Thoracic aorta (tissue), 2 donors: ENCODE measurements at regions not wholly inside any gene's neighbourhood (a gene's known extent, or its start where the extent isn't known, plus 50 kb on each side); places are given as distances from the start of the nearest gene placed in this dataset.

Experiments
- ATAC-seq: fragments of 150-250 bp; one replicate; pipeline ENCODE4 v1.8.0; 2017; ENCODE audit warnings: low read depth; ENCODE audit not compliant: insufficient number of reproducible peaks, low FRiP score
- DNase-seq: peaks from one replicate; pipeline ENCODE4 v3.0.0-alpha.2; 2020; ENCODE audit warnings: low spot score
- H3K27ac ChIP-seq, 2 donors: fragments of 200-600 bp; sonication (generic); 1 replicate in 1 of 2; 2 replicates in 1 of 2; pipeline ENCODE4 v1.5.1; 2016; ENCODE audit warnings: mild to moderate bottlenecking in 2 of 2, moderate library complexity in 2 of 2
- H3K27me3 ChIP-seq: fragments of 200-600 bp; sonication (generic); replicated peaks from 2 replicates; pipeline ENCODE4 v1.6.0; 2016; ENCODE audit warnings: mild to moderate bottlenecking; ENCODE audit not compliant: insufficient read depth
- H3K36me3 ChIP-seq: fragments of 200-600 bp; sonication (generic); one replicate; pipeline ENCODE4 v1.5.1; 2016
- H3K4me1 ChIP-seq, 2 donors: fragments of 200-600 bp; sonication (generic); 1 replicate in 1 of 2; 2 replicates in 1 of 2; pipeline versions ENCODE4 v1.5.1 to v1.6.0; 2016; ENCODE audit warnings: low read depth in 2 of 2, mild to moderate bottlenecking in 1 of 2; ENCODE audit not compliant: control insufficient read depth in 1 of 2
- H3K4me3 ChIP-seq: fragments of 200-600 bp; sonication (generic); 2 replicates; pipeline ENCODE4 v1.5.1; 2016; ENCODE audit warnings: mild to moderate bottlenecking
- H3K9me3 ChIP-seq: fragments of 200-600 bp; sonication (generic); 2 replicates; pipeline ENCODE4 v1.5.1; 2016
- CTCF ChIP-seq: fragments of 200-600 bp; sonication (generic); IDR thresholded peaks from one replicate; pipeline ENCODE4 v1.5.1; 2019; ENCODE audit warnings: antibody characterized with exemption

- H3K27me3 ChIP-seq, result no peaks in the 10 kb centered on the region
- DNase-seq (no peak), ATAC-seq (no peak)
- no peaks in the 10 kb centered on the region for H3K36me3 ChIP-seq
- TF ChIP-seq CTCF, result no peak
- no peaks in the 10 kb centered on the region for H3K4me1 ChIP-seq
- no peak overlapping the region for H3K27ac ChIP-seq
- H3K9me3 ChIP-seq, result peaks cover 10% of the 10 kb centered on the region
- H3K4me3 ChIP-seq, result no peak overlapping the region
Measured at GRCh38 chr9:135310134-135310533, 169.4 kb upstream of the PPP1R26 start.

- Histone ChIP-seq H3K4me3 (no peak overlapping the region), H3K9me3 (peaks cover 10% of the 10 kb centered on the region), H3K27ac (no peak overlapping the region), H3K27me3 (no peaks in the 10 kb centered on the region), H3K4me1 (no peaks in the 10 kb centered on the region), H3K36me3 (no peaks in the 10 kb centered on the region)
- DNase-seq (no peak), ATAC-seq (no peak)
- no peak for TF ChIP-seq CTCF
Measured at GRCh38 chr9:135315572-135315971, 164.0 kb upstream of the PPP1R26 start.

DNA sequence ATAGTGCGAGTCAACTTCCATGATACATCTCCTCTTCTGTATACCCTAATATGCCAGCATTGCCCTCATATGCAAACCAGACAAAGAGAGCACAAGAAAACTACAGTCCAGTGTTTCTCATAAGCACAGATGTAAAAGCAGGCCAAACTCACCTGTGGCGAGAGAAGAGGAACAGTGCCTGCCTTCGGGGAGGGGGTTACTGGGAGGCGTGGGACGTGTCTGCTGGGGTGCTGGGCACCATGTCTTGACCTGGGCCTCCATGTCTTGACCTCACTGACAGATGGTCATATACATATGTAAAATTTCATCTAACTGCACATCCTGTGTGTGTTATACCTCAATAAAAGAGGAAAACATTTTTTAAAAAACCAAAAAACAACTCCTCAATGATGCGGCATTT is 159.3 kb upstream of the PPP1R26 start:
- no peaks in the 10 kb centered on the region for H3K4me1 ChIP-seq
- H3K36me3 ChIP-seq, result no peaks in the 10 kb centered on the region
- no peaks in the 10 kb centered on the region for H3K9me3 ChIP-seq
- ATAC-seq (no peak), DNase-seq (no peak)
- no peaks in the 10 kb centered on the region for H3K27me3 ChIP-seq
- TF ChIP-seq CTCF, result no peak
- no peak overlapping the region for H3K27ac ChIP-seq
- no peak overlapping the region for H3K4me3 ChIP-seq

DNA sequence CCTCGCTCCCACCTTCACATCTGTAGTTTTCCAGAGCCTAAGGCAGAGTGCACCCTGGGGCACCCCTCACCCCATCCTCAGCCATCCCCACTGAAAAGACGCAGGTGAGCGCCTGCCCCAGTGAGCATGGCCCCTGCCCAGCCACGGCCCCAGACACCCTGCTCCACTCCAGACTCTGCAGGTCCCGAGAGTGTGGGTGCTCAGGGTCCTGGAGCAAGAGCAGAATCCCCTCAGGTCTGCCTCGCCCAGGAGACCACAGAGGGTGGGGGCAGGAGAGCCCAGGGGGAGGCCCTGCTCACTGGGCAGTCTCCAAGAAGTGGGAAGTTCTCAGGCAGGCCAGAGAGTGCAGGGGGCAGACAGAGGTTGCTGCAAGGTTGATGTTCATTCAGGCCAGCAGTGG is 158.6 kb upstream of the PPP1R26 start:
- H3K9me3 ChIP-seq, result no peaks in the 10 kb centered on the region
- H3K36me3 ChIP-seq, result no peaks in the 10 kb centered on the region
- H3K27ac ChIP-seq, result no peak overlapping the region
- TF ChIP-seq CTCF, result no peak
- H3K27me3 ChIP-seq, result no peaks in the 10 kb centered on the region
- ATAC-seq (no peak), DNase-seq (no peak)
- H3K4me1 ChIP-seq, result no peaks in the 10 kb centered on the region
- no peak overlapping the region for H3K4me3 ChIP-seq

DNA sequence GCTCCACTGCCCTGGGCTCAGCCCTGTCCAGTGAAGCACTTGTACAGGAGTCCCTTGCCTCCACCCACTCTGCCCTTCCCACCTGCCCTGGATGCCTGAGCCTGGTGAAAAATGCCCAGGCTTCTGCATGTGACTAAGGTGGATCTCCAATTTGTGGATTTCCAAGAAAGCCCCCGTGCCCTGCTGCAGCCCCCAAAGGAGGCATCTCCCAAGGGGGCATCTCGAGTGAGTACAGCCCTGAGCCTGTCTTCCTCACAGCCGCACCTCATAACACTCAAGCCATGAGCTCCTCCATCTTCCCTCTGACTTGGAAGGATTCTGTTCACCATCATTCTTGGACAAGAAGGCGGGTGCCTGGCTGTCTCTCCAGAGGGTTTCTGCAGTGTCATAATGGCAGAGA is 158.0 kb upstream of the PPP1R26 start:
- no peaks in the 10 kb centered on the region for H3K4me1 ChIP-seq
- H3K36me3 ChIP-seq, result no peaks in the 10 kb centered on the region
- no peaks in the 10 kb centered on the region for H3K27me3 ChIP-seq
- ATAC-seq (no peak), DNase-seq (no peak)
- H3K27ac ChIP-seq, result no peak overlapping the region
- no peaks in the 10 kb centered on the region for H3K9me3 ChIP-seq
- no peak overlapping the region for H3K4me3 ChIP-seq
- TF ChIP-seq CTCF, result no peak
